HG02885 (cell line): ENCODE measurements at regions not wholly inside any gene's neighbourhood (a gene's known extent, or its start where the extent isn't known, plus 50 kb on each side); places are given as distances from the start of the nearest gene placed in this dataset.

Experiments used
- ATAC-seq: cut with Tn5 transposase; IDR thresholded peaks from one replicate; pipeline ENCODE4 v1.9.1; 2021; ENCODE audit warnings: mild to moderate bottlenecking; ENCODE audit not compliant: unreplicated experiment, poor library complexity

DNA sequence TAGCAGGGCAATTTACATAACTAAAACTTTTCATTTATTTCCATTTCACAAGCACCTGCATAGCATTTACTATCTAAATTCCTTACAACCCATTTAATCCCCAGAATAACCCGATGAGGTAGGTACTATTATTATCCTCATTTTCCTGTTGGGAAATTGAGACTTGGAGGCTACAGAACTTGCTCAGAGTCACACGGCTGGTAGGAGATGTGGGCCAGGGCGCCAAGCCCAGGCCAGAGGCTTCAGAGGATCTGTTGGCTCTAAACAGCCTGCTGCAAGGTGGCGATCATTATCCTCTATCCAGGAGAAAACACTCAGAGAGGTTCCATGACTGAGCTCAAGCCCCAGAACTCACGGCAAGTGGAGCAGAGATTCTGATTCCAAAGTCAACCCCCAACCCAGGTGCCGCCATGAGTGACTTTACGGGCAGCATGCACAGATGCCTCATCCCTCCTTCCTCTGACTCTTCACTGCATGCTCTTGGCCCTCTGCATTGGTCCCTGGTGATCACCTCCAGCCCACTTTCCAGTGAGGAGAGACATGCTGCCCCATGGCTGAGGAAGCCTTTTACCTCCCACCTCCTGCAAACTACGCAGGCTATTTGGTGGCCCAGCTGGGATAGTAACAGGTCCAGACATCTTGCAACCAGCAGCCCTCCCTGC lies 168.4 kb upstream of the FSTL4 start:
- ATAC-seq = no peak

DNA sequence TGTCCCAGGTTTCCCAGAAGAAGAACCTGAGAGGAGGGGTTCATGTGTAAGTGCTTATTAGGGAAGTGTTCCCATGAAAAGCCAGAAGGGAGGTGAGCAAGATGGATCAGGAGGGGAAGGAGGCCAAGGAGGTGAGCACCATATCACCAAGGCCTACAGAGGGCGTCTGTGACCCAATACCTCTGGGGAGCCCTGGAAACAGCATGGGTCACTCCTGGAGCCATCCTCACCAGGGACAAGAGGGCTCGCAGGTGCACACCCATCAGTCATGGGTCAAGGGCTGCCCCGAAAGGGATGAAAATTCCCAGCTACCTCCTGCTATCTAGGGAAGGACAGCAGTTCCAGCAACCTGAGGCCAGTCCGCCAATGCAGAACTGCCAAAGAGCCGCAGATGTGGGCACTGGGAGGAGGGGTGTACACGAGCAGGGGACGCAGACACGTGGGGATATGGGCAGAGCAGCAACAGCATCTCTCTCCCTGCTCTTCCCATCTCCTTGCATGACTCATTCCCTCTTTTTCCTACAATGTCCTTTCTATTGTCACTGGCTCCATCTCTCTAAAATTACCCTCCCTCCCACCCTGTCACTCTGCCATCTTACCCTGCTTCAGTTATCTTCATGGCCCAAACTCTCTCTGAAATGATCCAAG lies 167.6 kb upstream of the FSTL4 start:
- ATAC-seq = no peak

DNA sequence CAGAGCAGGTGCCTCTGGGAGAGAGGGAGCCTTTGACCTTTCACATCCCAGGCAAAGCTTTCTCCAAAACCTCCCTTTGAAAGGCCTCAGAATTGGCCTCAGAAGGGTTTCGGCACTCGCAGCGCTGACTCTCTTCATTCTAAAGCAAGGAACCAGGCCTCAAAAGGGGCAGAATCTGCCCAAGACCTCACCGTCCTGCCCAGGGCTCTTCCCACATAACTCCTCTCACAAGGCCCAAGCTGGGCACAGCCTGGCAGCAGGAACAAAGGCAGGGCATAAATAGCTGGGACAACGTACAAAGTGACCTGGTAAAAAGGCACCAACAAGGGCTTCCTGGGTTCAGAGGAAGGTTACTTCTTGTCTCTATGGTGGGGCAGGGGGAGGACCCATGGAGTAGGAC lies 166.3 kb upstream of the FSTL4 start:
- no peak for ATAC-seq

DNA sequence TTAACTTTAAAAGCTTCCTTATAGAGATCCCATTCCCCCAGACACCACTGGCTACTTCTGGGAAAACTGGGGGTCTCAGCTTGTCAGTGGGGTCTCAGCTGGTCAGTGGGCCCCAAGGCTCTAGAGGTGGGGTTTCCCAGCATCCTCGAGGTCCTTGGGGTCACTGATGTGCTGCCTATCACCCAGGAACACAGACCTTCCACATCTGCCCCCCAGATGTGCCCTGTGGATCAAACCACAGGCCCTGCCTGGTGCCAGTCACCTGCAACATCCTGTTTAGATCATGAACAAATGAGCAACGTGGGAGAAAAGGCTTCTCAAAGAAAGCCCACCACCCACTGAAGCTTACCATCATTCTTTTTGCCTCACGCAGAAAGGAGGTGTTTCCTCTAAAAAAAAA lies 165.6 kb upstream of the FSTL4 start:
- ATAC-seq = no peak

DNA sequence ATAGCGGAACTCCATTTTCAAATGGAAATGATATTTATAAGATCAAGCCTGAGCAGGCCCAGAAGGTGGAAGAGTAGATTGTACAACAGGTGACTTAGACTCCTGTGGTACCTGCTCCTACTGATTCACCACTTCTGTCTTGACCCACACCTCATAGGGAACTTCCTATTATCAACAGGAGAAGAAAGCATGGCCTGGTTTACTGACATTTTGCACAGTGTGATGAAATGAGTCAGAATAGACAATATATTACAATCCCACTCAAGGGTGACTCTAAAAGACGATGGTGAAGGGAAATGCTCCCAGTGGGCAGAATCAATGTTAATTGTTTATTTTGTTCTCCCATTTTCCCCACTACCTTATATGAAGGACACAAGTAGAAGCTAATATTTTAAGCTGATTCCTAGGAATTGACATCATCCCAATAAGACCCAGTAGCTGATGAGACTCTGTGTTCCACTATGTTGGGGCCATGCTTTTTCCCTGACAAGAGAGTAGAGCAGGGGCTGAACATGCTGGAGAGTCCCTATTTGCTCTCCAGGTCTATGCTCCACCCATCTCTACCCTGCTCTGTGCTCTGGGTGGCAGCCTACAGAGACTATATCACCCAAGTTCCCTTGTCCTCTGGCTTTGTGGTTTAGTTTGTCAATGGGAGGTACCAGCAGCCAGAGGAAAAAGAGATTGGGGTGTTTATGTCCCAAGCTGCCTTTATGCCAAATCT lies 163.4 kb upstream of the FSTL4 start:
- ATAC-seq = no peak

DNA sequence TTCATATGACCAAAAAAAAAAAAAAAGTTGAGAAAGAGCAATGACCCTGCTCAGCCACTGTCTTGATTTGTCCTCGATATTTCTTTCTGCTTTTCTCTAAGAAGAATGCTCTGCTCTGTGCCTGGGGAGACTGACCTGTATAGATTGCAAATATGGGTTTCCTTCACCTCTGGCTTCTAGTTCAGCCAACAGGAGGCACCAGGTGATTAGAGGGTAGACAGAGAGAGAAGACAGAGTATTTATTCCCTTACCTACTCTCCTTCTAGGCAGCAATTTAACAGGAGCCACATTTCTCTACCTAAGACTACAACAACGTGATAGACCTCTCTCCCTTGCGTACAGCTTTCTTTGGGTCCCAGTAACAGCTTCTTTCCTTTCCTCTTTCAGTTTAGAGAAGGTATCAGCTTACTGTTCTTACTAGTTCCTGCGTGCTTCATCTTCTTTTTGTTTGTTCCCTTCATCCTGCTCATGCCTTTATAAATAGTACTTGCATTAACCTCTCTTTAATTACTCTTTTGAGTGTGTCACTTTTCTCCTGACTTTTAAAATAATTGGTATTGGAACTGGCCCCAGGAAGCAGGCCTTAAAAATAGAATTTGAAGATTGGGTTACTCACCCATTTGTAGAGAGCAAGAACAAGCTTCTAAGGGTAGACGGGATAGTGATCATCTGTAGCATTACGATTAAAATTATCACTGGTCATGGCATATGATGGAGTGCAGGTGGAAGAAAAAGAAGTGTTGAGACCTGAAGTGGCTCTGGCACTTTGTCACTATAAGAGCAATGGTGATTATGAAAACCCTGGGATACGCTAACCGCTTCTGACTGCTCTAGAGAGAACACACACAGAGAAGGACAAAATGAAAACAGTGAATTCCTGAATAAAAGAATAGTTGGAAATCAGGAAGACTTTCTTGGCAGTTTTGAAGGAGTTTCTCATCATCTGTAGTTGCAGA lies 161.2 kb upstream of the FSTL4 start:
- no peak for ATAC-seq

DNA sequence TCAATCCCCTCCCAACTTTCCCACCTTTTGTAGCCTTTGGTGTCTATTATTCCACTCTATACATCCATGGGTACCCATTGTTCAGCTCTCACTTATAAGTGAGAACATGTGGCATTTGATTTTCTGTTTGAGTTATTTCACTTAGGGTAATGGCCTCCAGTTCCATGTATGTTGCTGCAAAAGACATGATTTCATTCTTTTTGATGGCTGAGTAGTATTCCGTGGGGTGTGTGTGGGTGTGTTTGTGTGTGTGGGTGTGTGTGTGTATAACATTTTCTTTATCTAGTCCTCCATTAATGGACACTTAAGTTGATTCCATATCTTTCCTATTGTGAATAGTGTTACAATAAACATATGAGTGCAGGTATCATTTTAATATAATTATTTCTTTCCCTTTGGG lies 157.5 kb upstream of the FSTL4 start:
- no peak for ATAC-seq

DNA sequence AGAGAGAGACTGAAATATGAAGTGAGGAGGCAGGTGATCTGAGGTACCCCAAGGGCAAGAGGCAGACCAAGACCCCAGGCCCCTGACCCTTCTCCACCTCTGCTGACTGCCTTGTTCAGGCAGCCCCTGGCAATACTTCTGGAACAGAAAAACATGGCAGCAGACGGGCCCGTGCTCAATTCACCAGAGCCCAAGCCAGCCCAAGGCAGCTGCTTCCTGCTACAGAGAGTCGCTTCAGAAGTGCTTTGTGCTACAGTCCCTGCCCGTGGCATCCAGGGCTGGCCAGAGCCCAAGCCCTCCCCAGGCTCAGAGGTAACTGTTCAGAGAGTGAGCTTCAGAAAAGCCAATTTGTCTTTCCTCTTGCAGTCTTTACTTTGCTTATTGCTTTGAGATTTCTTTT lies 151.4 kb upstream of the FSTL4 start:
- ATAC-seq = no peak

DNA sequence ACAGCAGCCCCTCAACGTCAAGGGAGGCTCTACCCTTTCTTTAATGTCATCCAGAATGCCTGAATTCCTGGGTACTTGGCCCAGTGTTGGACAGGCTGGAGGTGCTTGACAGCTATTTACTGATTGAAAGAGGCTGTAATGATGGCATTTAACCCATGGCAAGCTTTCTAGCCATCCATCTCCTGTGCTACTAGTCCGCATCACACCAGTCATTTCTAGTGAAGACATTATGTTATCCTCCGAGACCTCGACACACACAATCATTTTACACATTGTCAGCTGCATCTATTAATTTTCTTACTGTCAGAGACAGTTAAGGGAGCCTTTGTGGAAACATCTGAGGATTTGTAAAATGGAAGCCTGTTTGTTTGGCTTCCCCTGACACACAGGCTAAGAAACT lies 149.3 kb upstream of the FSTL4 start:
- ATAC-seq = no peak

DNA sequence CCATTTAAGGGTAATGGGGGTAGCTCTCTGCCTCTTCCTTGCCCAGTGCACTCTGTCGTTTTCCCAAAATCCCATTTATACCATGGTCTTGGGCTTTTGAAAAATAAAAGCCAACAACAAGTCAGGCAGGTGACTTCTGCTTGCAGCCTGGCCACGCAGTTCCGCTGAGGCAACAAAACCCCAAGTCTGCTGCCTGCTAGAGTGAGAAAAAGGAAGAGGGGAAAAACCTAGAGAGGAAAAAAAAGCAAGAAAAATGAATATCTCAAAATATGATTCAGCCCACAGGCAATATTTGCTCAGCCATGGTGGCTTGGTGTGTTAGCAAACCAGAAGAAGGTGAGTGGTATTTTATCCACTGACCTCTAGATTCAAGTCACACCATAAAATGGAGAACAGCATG lies 148.2 kb upstream of the FSTL4 start:
- no peak for ATAC-seq

DNA sequence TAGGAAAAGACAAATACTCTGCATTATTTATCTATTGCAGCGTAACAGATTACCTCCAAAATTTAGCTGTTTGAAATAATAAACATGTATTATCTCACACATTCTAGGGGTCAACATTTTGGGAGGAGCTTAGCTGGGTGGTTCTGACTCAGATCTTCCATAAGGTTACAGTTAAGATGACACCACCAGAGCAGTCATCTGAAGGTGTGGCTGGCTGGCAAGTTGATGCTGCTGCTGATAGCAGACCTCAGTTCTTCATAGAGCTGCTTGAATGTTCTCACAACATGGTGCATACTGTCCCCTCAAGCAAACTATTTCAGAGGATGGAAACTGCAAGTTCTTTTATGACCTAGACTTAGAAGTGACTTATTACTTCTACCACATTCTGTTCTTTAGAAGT lies 146.3 kb upstream of the FSTL4 start:
- ATAC-seq = no peak

DNA sequence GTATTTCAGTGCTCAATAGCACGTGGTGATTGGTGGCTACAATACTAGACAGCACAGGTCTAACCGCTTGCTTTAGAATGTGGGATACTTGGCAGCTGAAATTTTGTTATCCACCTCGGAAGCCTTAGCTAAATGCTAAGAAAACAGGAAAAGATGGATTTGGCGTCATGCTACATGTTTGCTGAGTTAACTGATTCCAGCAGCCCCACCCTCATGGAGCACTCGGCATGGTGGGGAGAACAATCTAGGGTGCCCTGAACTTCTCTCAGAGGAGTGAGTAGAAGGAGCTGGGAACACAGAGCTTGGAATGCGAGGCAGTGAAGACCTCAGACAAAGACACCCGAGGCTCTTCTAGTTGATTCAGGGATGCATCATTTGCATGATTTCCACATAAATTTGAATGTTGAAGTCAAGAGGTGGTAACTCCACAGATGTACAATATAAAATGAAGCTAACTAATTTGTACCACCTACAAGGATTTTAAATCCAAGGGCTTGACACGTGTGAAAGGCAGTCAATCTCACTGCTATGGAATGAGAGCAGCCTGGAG lies 145.1 kb upstream of the FSTL4 start:
- ATAC-seq = no peak

DNA sequence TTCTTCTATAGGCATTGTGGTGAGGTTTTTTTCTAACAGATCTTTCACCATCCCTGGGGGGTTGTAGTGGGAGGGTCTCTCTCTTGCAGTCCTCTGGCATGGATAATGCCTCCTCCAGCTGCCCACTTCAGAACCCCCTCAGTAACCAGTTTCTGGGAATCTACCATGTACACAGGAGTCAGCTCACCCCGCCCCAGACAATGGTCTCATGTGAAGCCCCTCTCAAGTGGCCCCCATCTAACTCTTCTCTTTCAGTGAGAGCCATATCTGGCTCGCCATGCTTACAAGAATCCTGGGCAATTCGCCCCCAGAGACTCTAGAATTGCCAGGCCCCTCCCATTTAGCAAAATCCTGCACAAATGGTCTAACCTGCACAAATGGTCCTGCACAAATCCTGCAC lies 144.4 kb upstream of the FSTL4 start:
- no peak for ATAC-seq

DNA sequence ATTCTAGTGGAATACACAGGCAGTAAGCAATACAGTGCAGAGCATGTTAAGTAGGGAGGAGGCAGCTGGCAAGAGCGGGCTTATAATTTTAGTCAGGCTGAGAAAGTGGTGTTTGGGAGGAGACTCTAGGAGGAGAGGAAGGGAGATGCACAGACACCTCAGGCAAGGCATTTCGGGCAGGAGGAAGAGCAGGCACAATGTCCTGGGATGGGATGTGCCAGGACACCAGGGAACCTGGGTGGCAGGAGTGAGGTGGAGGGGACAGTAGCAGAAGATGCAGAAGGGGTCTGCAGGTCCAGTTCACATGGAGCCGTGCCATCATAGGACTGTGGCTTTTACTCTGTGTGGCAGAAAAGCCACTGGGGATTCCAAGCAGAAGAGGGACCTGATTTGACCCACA lies 143.7 kb upstream of the FSTL4 start:
- ATAC-seq = no peak

DNA sequence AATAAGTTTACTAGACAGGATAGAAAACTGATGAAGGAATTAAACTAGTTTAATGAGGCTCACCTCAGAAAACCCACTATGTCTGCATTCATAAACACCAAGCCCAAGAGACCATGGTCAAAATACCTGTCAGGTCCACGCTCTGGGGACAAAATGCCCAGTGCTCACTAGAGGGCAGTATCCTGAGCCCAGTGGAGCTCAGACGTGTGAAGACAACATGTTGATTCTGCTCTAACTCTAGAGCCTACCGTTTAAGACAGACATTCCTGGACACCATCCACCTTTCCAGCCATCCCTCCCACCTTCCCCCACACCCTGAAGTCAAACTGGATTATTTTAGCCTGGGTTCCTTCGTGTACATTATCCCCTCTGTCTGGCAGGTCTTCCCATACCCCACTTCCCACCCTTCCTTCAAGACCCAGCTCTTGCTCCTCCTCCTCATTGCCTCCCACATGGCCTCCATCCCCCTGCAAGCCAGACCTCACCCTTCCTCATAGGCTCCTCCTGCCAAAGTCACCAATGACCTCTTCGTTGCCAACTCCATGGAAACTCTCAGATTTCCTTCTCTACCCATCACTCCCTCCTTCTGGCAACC lies 142.3 kb upstream of the FSTL4 start:
- ATAC-seq = no peak

DNA sequence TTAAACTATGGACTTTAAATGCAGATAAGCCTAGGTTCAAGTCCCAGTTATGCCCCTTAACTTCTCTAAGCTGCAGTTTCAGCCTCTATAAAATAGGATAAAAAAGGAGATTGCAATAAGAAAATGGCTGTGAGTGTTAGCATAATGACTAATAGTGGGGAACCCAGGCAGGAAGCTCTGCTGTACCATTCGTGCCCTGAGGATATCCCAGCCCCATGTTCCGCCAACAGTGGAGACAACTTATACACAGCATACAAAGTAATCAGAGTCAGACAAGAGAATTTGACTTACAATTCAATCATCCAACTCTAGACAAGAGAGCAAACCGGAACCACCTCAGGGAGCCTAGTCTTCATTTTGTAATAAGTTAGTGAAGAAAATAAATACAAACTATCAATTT lies 141.5 kb upstream of the FSTL4 start:
- no peak for ATAC-seq

DNA sequence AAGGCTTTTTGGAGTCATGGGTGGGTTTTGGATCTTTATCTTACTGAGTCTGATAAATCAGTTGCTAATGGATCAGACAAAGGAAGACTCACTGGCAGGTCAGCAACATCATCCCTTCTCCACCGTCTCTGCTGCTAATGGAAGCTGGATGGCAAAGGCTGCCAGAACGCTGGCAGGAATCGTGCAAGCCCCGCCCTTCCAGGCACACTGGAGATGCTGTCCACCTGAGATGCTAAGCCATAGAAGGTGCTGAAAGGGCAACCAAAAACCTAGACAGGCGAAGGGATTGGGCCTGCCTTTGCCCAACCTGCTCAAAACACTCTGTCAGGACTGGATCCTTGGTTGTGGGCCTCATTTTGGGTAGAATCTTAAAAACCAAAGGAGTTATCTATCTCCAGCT lies 139.5 kb upstream of the FSTL4 start:
- ATAC-seq = no peak

DNA sequence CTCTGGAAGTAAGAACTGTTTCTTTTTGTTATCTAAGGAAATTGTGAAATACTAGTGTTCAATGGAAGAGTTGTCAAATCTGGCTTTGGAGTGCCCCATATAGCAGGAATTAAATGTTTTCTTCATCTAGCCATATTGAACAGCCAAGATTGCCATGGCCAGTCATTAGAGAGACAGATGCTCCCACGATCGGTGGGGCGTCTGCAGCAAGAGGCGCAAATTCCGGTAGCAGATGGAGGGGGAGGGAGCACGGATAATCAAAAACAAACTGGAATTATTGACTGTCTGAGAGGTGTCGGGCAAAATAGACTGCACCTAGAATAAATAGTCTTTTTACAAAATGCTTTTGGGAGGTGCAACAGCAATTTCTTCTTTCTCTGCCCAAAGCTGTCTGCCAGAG lies 139.1 kb upstream of the FSTL4 start:
- no peak for ATAC-seq

DNA sequence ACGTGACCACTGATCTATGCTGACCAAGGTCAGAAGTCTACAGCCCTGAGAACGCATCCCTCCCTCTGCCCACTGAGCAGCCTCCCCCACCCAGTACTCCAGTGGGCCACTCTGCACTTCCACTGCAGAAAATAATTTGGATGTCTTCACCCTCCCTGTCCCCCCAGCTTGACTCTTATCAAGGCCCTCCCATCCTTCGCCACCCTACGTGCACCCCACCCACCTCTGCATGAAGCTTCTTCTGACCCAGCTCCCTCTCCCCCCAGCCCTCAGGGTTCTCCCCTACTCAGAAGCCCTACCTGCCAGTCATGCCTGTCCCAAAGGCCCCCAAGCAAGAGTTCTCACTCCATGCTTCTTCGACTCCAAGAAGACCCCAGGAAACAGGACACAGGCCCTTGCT lies 138.5 kb upstream of the FSTL4 start:
- ATAC-seq = no peak

DNA sequence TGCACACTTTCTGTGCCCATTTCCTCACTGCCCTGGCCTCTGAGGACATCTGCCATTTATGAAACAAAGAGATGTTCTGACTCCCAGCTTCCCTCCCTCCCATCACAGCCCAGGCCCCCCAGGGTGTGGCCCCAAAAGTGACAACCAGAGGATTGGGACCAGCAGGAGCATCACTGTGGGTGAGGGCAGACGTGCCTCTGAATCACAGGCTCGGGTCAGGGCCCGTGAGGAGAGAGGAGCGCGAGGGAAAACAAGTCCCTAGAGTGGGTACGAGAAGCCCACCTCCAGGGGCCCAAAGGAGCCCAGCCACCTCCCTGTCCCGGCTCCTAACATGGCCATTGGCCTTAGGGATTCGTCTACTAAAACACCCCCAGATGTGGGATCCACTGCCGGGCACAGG lies 138.0 kb upstream of the FSTL4 start:
- ATAC-seq = no peak
